HEK293T (cell line): ENCODE measurements at regions not wholly inside any gene's neighbourhood (a gene's known extent, or its start where the extent isn't known, plus 50 kb on each side); places are given as distances from the start of the nearest gene placed in this dataset.

Experiments
- ARNT ChIP-seq: fragments of 450-650 bp; IDR thresholded peaks from 2 replicates; pipeline ENCODE4 v1.6.1; 2017; ENCODE audit warnings: mild to moderate bottlenecking
- BHLHE40 ChIP-seq: fragments of 450-650 bp; IDR thresholded peaks from 2 replicates; pipeline ENCODE4 v1.6.1; 2016; ENCODE audit warnings: mild to moderate bottlenecking, moderate library complexity, borderline replicate concordance
- ELF4 ChIP-seq: fragments of 450-650 bp; IDR thresholded peaks from 2 replicates; pipeline ENCODE4 v1.6.1; 2017; ENCODE audit warnings: antibody characterized with exemption
- FOXK2 ChIP-seq: fragments of 450-650 bp; IDR thresholded peaks from 2 replicates; pipeline ENCODE4 v1.6.1; 2016; ENCODE audit warnings: mild to moderate bottlenecking
- NFRKB ChIP-seq: fragments of 450-650 bp; IDR thresholded peaks from 2 replicates; pipeline ENCODE4 v1.6.1; 2016; ENCODE audit warnings: mild to moderate bottlenecking, moderate library complexity
- SP1 ChIP-seq: fragments of 450-650 bp; IDR thresholded peaks from 2 replicates; pipeline ENCODE4 v1.6.1; 2017

GRCh38 chr3:35426366-35426958, 212.9 kb upstream of the ARPP21 start:
- TF ChIP-seq BHLHE40 (no peak), NFRKB (no peak), SP1 (no peak), ARNT (no peak), ELF4 (no peak), FOXK2 (no peak)
